ENCODE measurements at regions not wholly inside any gene's neighbourhood (a gene's known extent, or its start where the extent isn't known, plus 50 kb on each side); places are given as distances from the start of the nearest gene placed in this dataset.

GRCh38 chr15:25091421-25092158, 136.8 kb downstream of the SNRPN start:
- Histone ChIP-seq H3K4me3 (replicated peaks; ENCODE audit: insufficient read depth, low read length) (no peak overlapping the region), H3K27me3 (ENCODE audit: insufficient read depth, poor library complexity, severe bottlenecking) (no peaks in the 10 kb centered on the region), H3K27ac (replicated peaks) (no peak overlapping the region)
- no peak for TF ChIP-seq SPI1 (IDR thresholded peaks at IDR 0.05; ENCODE audit: borderline replicate concordance, low read depth)
- TF ChIP-seq, protein P1, sequence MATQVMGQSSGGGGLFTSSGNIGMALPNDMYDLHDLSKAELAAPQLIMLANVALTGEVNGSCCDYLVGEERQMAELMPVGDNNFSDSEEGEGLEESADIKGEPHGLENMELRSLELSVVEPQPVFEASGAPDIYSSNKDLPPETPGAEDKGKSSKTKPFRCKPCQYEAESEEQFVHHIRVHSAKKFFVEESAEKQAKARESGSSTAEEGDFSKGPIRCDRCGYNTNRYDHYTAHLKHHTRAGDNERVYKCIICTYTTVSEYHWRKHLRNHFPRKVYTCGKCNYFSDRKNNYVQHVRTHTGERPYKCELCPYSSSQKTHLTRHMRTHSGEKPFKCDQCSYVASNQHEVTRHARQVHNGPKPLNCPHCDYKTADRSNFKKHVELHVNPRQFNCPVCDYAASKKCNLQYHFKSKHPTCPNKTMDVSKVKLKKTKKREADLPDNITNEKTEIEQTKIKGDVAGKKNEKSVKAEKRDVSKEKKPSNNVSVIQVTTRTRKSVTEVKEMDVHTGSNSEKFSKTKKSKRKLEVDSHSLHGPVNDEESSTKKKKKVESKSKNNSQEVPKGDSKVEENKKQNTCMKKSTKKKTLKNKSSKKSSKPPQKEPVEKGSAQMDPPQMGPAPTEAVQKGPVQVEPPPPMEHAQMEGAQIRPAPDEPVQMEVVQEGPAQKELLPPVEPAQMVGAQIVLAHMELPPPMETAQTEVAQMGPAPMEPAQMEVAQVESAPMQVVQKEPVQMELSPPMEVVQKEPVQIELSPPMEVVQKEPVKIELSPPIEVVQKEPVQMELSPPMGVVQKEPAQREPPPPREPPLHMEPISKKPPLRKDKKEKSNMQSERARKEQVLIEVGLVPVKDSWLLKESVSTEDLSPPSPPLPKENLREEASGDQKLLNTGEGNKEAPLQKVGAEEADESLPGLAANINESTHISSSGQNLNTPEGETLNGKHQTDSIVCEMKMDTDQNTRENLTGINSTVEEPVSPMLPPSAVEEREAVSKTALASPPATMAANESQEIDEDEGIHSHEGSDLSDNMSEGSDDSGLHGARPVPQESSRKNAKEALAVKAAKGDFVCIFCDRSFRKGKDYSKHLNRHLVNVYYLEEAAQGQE (IDR thresholded peaks at IDR 0.05; ENCODE audit: insufficient replicate concordance, low read depth): no peak
- TF ChIP-seq, protein P2, sequence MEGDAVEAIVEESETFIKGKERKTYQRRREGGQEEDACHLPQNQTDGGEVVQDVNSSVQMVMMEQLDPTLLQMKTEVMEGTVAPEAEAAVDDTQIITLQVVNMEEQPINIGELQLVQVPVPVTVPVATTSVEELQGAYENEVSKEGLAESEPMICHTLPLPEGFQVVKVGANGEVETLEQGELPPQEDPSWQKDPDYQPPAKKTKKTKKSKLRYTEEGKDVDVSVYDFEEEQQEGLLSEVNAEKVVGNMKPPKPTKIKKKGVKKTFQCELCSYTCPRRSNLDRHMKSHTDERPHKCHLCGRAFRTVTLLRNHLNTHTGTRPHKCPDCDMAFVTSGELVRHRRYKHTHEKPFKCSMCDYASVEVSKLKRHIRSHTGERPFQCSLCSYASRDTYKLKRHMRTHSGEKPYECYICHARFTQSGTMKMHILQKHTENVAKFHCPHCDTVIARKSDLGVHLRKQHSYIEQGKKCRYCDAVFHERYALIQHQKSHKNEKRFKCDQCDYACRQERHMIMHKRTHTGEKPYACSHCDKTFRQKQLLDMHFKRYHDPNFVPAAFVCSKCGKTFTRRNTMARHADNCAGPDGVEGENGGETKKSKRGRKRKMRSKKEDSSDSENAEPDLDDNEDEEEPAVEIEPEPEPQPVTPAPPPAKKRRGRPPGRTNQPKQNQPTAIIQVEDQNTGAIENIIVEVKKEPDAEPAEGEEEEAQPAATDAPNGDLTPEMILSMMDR (IDR thresholded peaks at IDR 0.05; ENCODE audit: insufficient read depth, low read length): no peak
- no peak for TF ChIP-seq GABPA (IDR thresholded peaks at IDR 0.05; ENCODE audit: low read depth)
- no peak for TF ChIP-seq POLR2AphosphoS5 (IDR thresholded peaks at IDR 0.05; ENCODE audit: low read depth)
- no peak for DNase-seq (ENCODE audit: low read depth in 1 of 2, low spot score in 1 of 2)

DNA sequence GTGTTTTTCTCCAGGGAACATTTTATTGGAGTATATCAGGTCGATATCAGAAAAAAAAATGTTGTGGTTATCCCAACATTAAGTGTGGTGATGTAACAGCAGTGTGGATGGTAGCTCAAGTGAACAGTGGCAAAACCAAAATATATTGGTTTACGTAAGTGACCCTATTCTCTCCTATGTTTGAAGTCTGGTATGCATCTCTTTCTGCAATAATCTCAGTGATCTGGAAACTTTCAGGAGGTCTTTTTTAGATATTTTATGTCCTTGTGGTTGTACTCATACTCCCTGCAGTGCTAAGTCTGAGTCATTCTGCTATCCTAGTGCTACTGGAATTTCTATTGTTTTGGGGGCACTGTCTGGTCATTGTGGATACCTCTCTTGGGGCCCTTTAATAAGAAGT, 137.9 kb downstream of the SNRPN start:
- TF ChIP-seq POLR2AphosphoS5 (IDR thresholded peaks at IDR 0.05; ENCODE audit: low read depth): no peak
- TF ChIP-seq SPI1 (IDR thresholded peaks at IDR 0.05; ENCODE audit: borderline replicate concordance, low read depth): no peak
- TF ChIP-seq, protein P2 (IDR thresholded peaks at IDR 0.05; ENCODE audit: insufficient read depth, low read length): no peak
- TF ChIP-seq, protein P1 (IDR thresholded peaks at IDR 0.05; ENCODE audit: insufficient replicate concordance, low read depth): no peak
- TF ChIP-seq GABPA (IDR thresholded peaks at IDR 0.05; ENCODE audit: low read depth): no peak
- H3K27ac ChIP-seq (replicated peaks): no peak overlapping the region
- no peak overlapping the region for H3K4me3 ChIP-seq (replicated peaks; ENCODE audit: insufficient read depth, low read length)
- no peaks in the 10 kb centered on the region for H3K27me3 ChIP-seq (ENCODE audit: insufficient read depth, poor library complexity, severe bottlenecking)
- DNase-seq (ENCODE audit: low read depth in 1 of 2, low spot score in 1 of 2): no peak

DNA sequence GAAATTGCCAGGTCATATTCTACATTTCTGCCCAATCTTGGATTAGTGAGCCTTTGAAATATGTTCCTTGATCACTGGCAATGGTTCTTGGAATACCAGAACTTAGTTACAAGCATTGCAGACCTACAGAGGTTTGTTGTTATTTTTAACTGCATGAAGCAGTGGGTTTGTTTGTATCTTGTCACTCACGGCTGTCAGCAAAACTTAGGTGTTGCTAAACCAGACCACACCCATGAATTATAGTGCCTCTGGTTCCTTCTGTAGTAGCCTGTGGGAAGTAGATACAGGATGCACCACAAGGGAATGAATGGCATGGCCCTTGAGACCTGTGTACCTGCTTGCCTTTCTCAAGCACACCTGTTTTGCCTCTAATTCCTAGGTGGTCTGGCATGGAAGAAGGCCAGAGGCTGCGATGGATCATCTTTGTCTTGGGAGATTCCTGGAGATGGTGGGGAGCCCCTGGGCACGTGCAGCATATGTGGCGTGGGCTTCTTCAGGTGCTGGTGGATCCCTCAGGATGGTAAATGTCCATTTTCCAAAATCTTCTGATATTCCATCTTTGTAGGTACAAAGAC, 138.8 kb downstream of the SNRPN start:
- H3K4me3 ChIP-seq (replicated peaks; ENCODE audit: insufficient read depth, low read length): no peak overlapping the region
- DNase-seq (ENCODE audit: low read depth in 1 of 2, low spot score in 1 of 2): no peak

More for the DNA sequence above, 138.8 kb downstream of the SNRPN start:
- Histone ChIP-seq H3K27me3 (ENCODE audit: insufficient read depth, poor library complexity, severe bottlenecking) (no peaks in the 10 kb centered on the region), H3K27ac (replicated peaks) (no peak overlapping the region)
- TF ChIP-seq GABPA (IDR thresholded peaks at IDR 0.05; ENCODE audit: low read depth) (no peak), POLR2AphosphoS5 (IDR thresholded peaks at IDR 0.05; ENCODE audit: low read depth) (no peak), SPI1 (IDR thresholded peaks at IDR 0.05; ENCODE audit: borderline replicate concordance, low read depth) (no peak)
- TF ChIP-seq, protein P1 (IDR thresholded peaks at IDR 0.05; ENCODE audit: insufficient replicate concordance, low read depth): no peak
- TF ChIP-seq, protein P2 (IDR thresholded peaks at IDR 0.05; ENCODE audit: insufficient read depth, low read length): no peak

Data from HL-60 (cell line).